DOHH2 (cell line): ENCODE measurements at regions not wholly inside any gene's neighbourhood (a gene's known extent, or its start where the extent isn't known, plus 50 kb on each side); places are given as distances from the start of the nearest gene placed in this dataset.

ENCODE experiments used
- H3F3A ChIP-seq: fragments of 200-600 bp; sonication (generic), shearing (Covaris generic); 2 replicates; pipeline ENCODE4 v1.6.0; 2016; ENCODE audit warnings: antibody characterized with exemption, mild to moderate bottlenecking; ENCODE audit not compliant: control insufficient read depth, insufficient read depth
- H3K27ac ChIP-seq: fragments of 200-600 bp; sonication (generic); 2 replicates; pipeline ENCODE4 v1.5.1; 2014; ENCODE audit warnings: low read depth, mild to moderate bottlenecking, low read length, moderate library complexity
- H3K27me3 ChIP-seq: fragments of 200-600 bp; sonication (generic); 2 replicates; pipeline ENCODE4 v1.6.1; 2014; ENCODE audit warnings: mild to moderate bottlenecking, low read length, mixed read lengths; ENCODE audit not compliant: control insufficient read depth
- H3K36me3 ChIP-seq: fragments of 200-600 bp; sonication (generic); 2 replicates; pipeline ENCODE4 v1.6.1; 2014; ENCODE audit warnings: mild to moderate bottlenecking, low read length, moderate library complexity, mixed read lengths; ENCODE audit not compliant: control insufficient read depth
- H3K4me1 ChIP-seq: fragments of 200-600 bp; sonication (generic); 2 replicates; pipeline ENCODE4 v1.6.1; 2014; ENCODE audit warnings: mild to moderate bottlenecking, low read length, mixed read lengths; ENCODE audit not compliant: control insufficient read depth
- H3K4me2 ChIP-seq: fragments of 200-600 bp; sonication (generic); 2 replicates; pipeline ENCODE4 v1.6.0; 2014; ENCODE audit warnings: mild to moderate bottlenecking, low read length, moderate library complexity
- H3K4me3 ChIP-seq: fragments of 200-600 bp; sonication (generic); 2 replicates; pipeline ENCODE4 v1.5.1; 2014; ENCODE audit warnings: mild to moderate bottlenecking, low read length, mixed read lengths
- H3K79me2 ChIP-seq: fragments of 200-600 bp; sonication (generic); 2 replicates; pipeline ENCODE4 v1.6.1; 2014; ENCODE audit warnings: mild to moderate bottlenecking, low read length, mixed read lengths; ENCODE audit not compliant: control insufficient read depth
- H3K9me2 ChIP-seq: fragments of 200-600 bp; sonication (generic); replicated peaks from 2 replicates; pipeline ENCODE4 v1.6.1; 2014; ENCODE audit warnings: mild to moderate bottlenecking, low read length, mixed read lengths; ENCODE audit not compliant: control insufficient read depth
- H3K9me3 ChIP-seq: fragments of 200-600 bp; sonication (generic); 2 replicates; pipeline ENCODE4 v1.6.1; 2014; ENCODE audit warnings: antibody characterized with exemption, low read length, mixed read lengths; ENCODE audit not compliant: control insufficient read depth, insufficient read depth
- H4K20me1 ChIP-seq: fragments of 200-600 bp; sonication (generic); 2 replicates; pipeline ENCODE4 v1.6.0; 2014; ENCODE audit warnings: low read depth, mild to moderate bottlenecking, antibody characterized with exemption, low read length, moderate library complexity; ENCODE audit not compliant: control insufficient read depth, insufficient read depth
- CTCF ChIP-seq: fragments of 200-600 bp; sonication (generic); IDR thresholded peaks from one replicate; pipeline ENCODE4 v1.5.1; 2014; ENCODE audit warnings: antibody characterized with exemption, mild to moderate bottlenecking, low read depth, low read length; ENCODE audit not compliant: poor library complexity, severe bottlenecking
- EZH2phosphoT487 ChIP-seq: fragments of 200-600 bp; sonication (generic); IDR thresholded peaks from 2 replicates; pipeline ENCODE4 v1.6.1; 2017; ENCODE audit warnings: borderline replicate concordance, mild to moderate bottlenecking, antibody characterized with exemption, low read length, moderate library complexity, mixed read lengths

GRCh38 chr3:16067837-16068471, 106.5 kb upstream of the GALNT15 start:
- Histone ChIP-seq H3K4me3 (no peak overlapping the region), H4K20me1 (no peaks in the 10 kb centered on the region), H3K9me3 (no peaks in the 10 kb centered on the region), H3K9me2 (no peaks in the 10 kb centered on the region), H3K4me2 (no peak overlapping the region), H3K27ac (no peak overlapping the region), H3K36me3 (no peaks in the 10 kb centered on the region), H3F3A (no peaks in the 10 kb centered on the region), H3K27me3 (peaks cover 4% of the 10 kb centered on the region; the same call in 1 of the 2 replicates), H3K4me1 (no peaks in the 10 kb centered on the region), H3K79me2 (no peaks in the 10 kb centered on the region)
- TF ChIP-seq CTCF (no peak), EZH2phosphoT487 (no peak)

GRCh38 chr3:16069149-16069922, 105.1 kb upstream of the GALNT15 start:
- Histone ChIP-seq H3K27me3 (peaks cover 4% of the 10 kb centered on the region; the same call in 1 of the 2 replicates), H4K20me1 (no peaks in the 10 kb centered on the region), H3K79me2 (no peaks in the 10 kb centered on the region), H3K4me1 (no peaks in the 10 kb centered on the region), H3K9me2 (no peaks in the 10 kb centered on the region), H3F3A (no peaks in the 10 kb centered on the region), H3K9me3 (no peaks in the 10 kb centered on the region), H3K27ac (no peak overlapping the region), H3K4me2 (no peak overlapping the region), H3K4me3 (no peak overlapping the region), H3K36me3 (no peaks in the 10 kb centered on the region)
- no peak for TF ChIP-seq EZH2phosphoT487
- TF ChIP-seq CTCF, result no peak

GRCh38 chr3:16070707-16071106, 103.8 kb upstream of the GALNT15 start:
- H3K79me2 ChIP-seq, result no peaks in the 10 kb centered on the region

More at GRCh38 chr3:16070707-16071106, 103.8 kb upstream of the GALNT15 start:
- Histone ChIP-seq H3K4me3 (no peak overlapping the region), H3K9me2 (no peaks in the 10 kb centered on the region), H3K36me3 (no peaks in the 10 kb centered on the region), H4K20me1 (no peaks in the 10 kb centered on the region), H3K4me1 (no peaks in the 10 kb centered on the region), H3K4me2 (no peak overlapping the region), H3K9me3 (no peaks in the 10 kb centered on the region), H3F3A (no peaks in the 10 kb centered on the region), H3K27me3 (no peaks in the 10 kb centered on the region), H3K27ac (no peak overlapping the region)
- no peak for TF ChIP-seq CTCF
